ACHN (cell line): ENCODE measurements at regions not wholly inside any gene's neighbourhood (a gene's known extent, or its start where the extent isn't known, plus 50 kb on each side); places are given as distances from the start of the nearest gene placed in this dataset.

Experiments used
- DNase-seq: peaks from one replicate; pipeline ENCODE4 v3.0.0-alpha.2; 2015
- in situ Hi-C: cut with HindIII; loops from 2 replicates; pipeline ENCODE4 v1.10.0; 2017; ENCODE audit warnings: low sequenced_read_pairs, low pct_ligation_motif_present, low pct_unique_long_range_greater_than_20kb

- DNase-seq = peak; percentile 8
- in situ Hi-C loops = no loop called here
Measured at GRCh38 chr2:40746191-40746590, 294.3 kb upstream of the SLC8A1 start.

GRCh38 chr2:40751981-40752380, 300.1 kb upstream of the SLC8A1 start:
- in situ Hi-C loops = loop anchor here (25.0 kb wide), 1 partner anchor 265 kb away; no protein-coding TSS in a partner anchor
- DNase-seq = no peak

- in situ Hi-C loops = loop anchor here (25.0 kb wide), 1 partner anchor 265 kb away; no protein-coding TSS in a partner anchor
- DNase-seq = no peak
Measured at GRCh38 chr2:40752796-40753195, 300.9 kb upstream of the SLC8A1 start.

GRCh38 chr2:40754912-40755311, 303.0 kb upstream of the SLC8A1 start:
- DNase-seq = no peak
- in situ Hi-C loops = loop anchor here (25.0 kb wide), 1 partner anchor 268 kb away; no protein-coding TSS in a partner anchor

GRCh38 chr2:40758401-40759155, 306.7 kb upstream of the SLC8A1 start:
- no peak for DNase-seq
- in situ Hi-C loops = loop anchor here (25.0 kb wide), 1 partner anchor 271 kb away; no protein-coding TSS in a partner anchor

GRCh38 chr2:40760071-40760666, 308.3 kb upstream of the SLC8A1 start:
- in situ Hi-C loops = loop anchor here (25.0 kb wide), 1 partner anchor 273 kb away; no protein-coding TSS in a partner anchor
- DNase-seq = peak; percentile 70

GRCh38 chr2:40773291-40773690, 321.4 kb upstream of the SLC8A1 start:
- in situ Hi-C loops = loop anchor here (25.0 kb wide), 1 partner anchor 286 kb away; no protein-coding TSS in a partner anchor
- no peak for DNase-seq

- in situ Hi-C loops = no loop called here
- no peak for DNase-seq
Measured at GRCh38 chr2:40783704-40784103, 331.8 kb upstream of the SLC8A1 start.

- in situ Hi-C loops = no loop called here
- no peak for DNase-seq
Measured at GRCh38 chr2:40786636-40787035, 334.7 kb upstream of the SLC8A1 start.

- in situ Hi-C loops = no loop called here
- DNase-seq = no peak
Measured at GRCh38 chr2:40797120-40797519, 345.2 kb upstream of the SLC8A1 start.

- DNase-seq = no peak
- in situ Hi-C loops = no loop called here
Measured at GRCh38 chr2:40803900-40804299, 352.0 kb upstream of the SLC8A1 start.

- in situ Hi-C loops = no loop called here
- no peak for DNase-seq
Measured at GRCh38 chr2:40809156-40809555, 357.3 kb upstream of the SLC8A1 start.

- in situ Hi-C loops = no loop called here
- DNase-seq = no peak
Measured at GRCh38 chr2:40814616-40815015, 362.7 kb upstream of the SLC8A1 start.

- in situ Hi-C loops = no loop called here
Measured at GRCh38 chr2:40820319-40820718, 368.4 kb upstream of the SLC8A1 start.

GRCh38 chr2:40823478-40823877, 371.6 kb upstream of the SLC8A1 start:
- in situ Hi-C loops = no loop called here
- no peak for DNase-seq

More at GRCh38 chr2:40820319-40820718, 368.4 kb upstream of the SLC8A1 start:
- DNase-seq = peak; percentile 32

- in situ Hi-C loops = no loop called here
Measured at GRCh38 chr2:40824278-40824677, 372.4 kb upstream of the SLC8A1 start.

GRCh38 chr2:40827392-40827791, 375.5 kb upstream of the SLC8A1 start:
- no peak for DNase-seq
- in situ Hi-C loops = no loop called here

More at GRCh38 chr2:40824278-40824677, 372.4 kb upstream of the SLC8A1 start:
- no peak for DNase-seq

GRCh38 chr2:40831321-40831873, 379.5 kb upstream of the SLC8A1 start:
- DNase-seq = no peak
- in situ Hi-C loops = no loop called here

- in situ Hi-C loops = no loop called here
- no peak for DNase-seq
Measured at GRCh38 chr2:40841856-40842255, 390.0 kb upstream of the SLC8A1 start.
